ENCODE measurements at regions not wholly inside any gene's neighbourhood (a gene's known extent, or its start where the extent isn't known, plus 50 kb on each side); places are given as distances from the start of the nearest gene placed in this dataset.

GRCh38 chr14:82587226-82587625, 1053.6 kb upstream of the SEL1L start:
- Histone ChIP-seq H3K4me3 (no peak overlapping the region), H3K27me3 (no peaks in the 10 kb centered on the region), H3K36me3 (no peaks in the 10 kb centered on the region), H3K27ac (no peak overlapping the region), H3K4me1 (no peaks in the 10 kb centered on the region), H3K9me3 (no peaks in the 10 kb centered on the region)
- no peak for TF ChIP-seq EP300 (IDR thresholded peaks at IDR 0.05)
- TF ChIP-seq CTCF (IDR thresholded peaks at IDR 0.05) = no peak
- TF ChIP-seq POLR2A (IDR thresholded peaks at IDR 0.05) = no peak
- no peak for TF ChIP-seq POLR2AphosphoS5 (IDR thresholded peaks at IDR 0.05)
- 75 to 78% methylated on average over 3 of the region's 3 CpGs for WGBS, 2 donors
- intact Hi-C loops (cut with DNase I) = no loop called here
- no peak for DNase-seq

- no peak overlapping the region for H3K4me3 ChIP-seq
- no peaks in the 10 kb centered on the region for H3K4me1 ChIP-seq
- no peak overlapping the region for H3K27ac ChIP-seq
- TF ChIP-seq POLR2AphosphoS5 (IDR thresholded peaks at IDR 0.05) (no peak), CTCF (IDR thresholded peaks at IDR 0.05) (no peak), EP300 (IDR thresholded peaks at IDR 0.05) (no peak), POLR2A (IDR thresholded peaks at IDR 0.05) (no peak)
- H3K9me3 ChIP-seq = no peaks in the 10 kb centered on the region
- no peak for DNase-seq
- intact Hi-C loops (cut with DNase I) = no loop called here
- H3K36me3 ChIP-seq = no peaks in the 10 kb centered on the region
- no peaks in the 10 kb centered on the region for H3K27me3 ChIP-seq
These were observed 1061.8 kb upstream of the SEL1L start for GRCh38 chr14:82595466-82595865.

GRCh38 chr14:82602794-82603193, 1069.1 kb upstream of the SEL1L start:
- no peaks in the 10 kb centered on the region for H3K9me3 ChIP-seq
- H3K27me3 ChIP-seq = no peaks in the 10 kb centered on the region
- H3K4me1 ChIP-seq = no peaks in the 10 kb centered on the region
- intact Hi-C loops (cut with DNase I) = no loop called here
- H3K4me3 ChIP-seq = no peak overlapping the region
- 72 to 88% methylated on average over 1 of the region's 1 CpG for WGBS, 2 donors
- TF ChIP-seq CTCF (IDR thresholded peaks at IDR 0.05) (no peak), POLR2A (IDR thresholded peaks at IDR 0.05) (no peak), EP300 (IDR thresholded peaks at IDR 0.05) (no peak), POLR2AphosphoS5 (IDR thresholded peaks at IDR 0.05) (no peak)
- no peak overlapping the region for H3K27ac ChIP-seq
- H3K36me3 ChIP-seq = no peaks in the 10 kb centered on the region
- DNase-seq = no peak

- DNase-seq = no peak
- Histone ChIP-seq H3K4me1 (no peaks in the 10 kb centered on the region), H3K36me3 (no peaks in the 10 kb centered on the region), H3K27ac (no peak overlapping the region), H3K9me3 (no peaks in the 10 kb centered on the region), H3K4me3 (no peak overlapping the region), H3K27me3 (no peaks in the 10 kb centered on the region)
- TF ChIP-seq CTCF (IDR thresholded peaks at IDR 0.05) (no peak), EP300 (IDR thresholded peaks at IDR 0.05) (no peak), POLR2A (IDR thresholded peaks at IDR 0.05) (no peak), POLR2AphosphoS5 (IDR thresholded peaks at IDR 0.05) (no peak)
- intact Hi-C loops (cut with DNase I) = no loop called here
These were observed 1071.2 kb upstream of the SEL1L start for GRCh38 chr14:82604819-82605218.

- Histone ChIP-seq H3K9me3 (no peaks in the 10 kb centered on the region), H3K27me3 (no peaks in the 10 kb centered on the region), H3K36me3 (no peaks in the 10 kb centered on the region), H3K4me1 (no peaks in the 10 kb centered on the region), H3K27ac (no peak overlapping the region), H3K4me3 (no peak overlapping the region)
- peak; percentile 22 for DNase-seq
- TF ChIP-seq POLR2A (IDR thresholded peaks at IDR 0.05) = no peak
- TF ChIP-seq CTCF (IDR thresholded peaks at IDR 0.05) = no peak
- TF ChIP-seq POLR2AphosphoS5 (IDR thresholded peaks at IDR 0.05) = no peak
- no peak for TF ChIP-seq EP300 (IDR thresholded peaks at IDR 0.05)
- intact Hi-C loops (cut with DNase I) = no loop called here
- WGBS, 2 donors = 91 to 92% methylated on average over 9 of the region's 9 CpGs
These were observed 1088.3 kb upstream of the SEL1L start for GRCh38 chr14:82621881-82622450.

All from sigmoid colon (tissue), 6 donors.